ENCODE measurements at regions not wholly inside any gene's neighbourhood (a gene's known extent, or its start where the extent isn't known, plus 50 kb on each side); places are given as distances from the start of the nearest gene placed in this dataset.

- DNase-seq = no peak
Observed at GRCh38 chr6:155549928-155550327, 94.3 kb upstream of the NOX3 start.

GRCh38 chr6:155549028-155549798, 93.6 kb upstream of the NOX3 start:
- DNase-seq (no peak), ATAC-seq (ENCODE audit: insufficient read depth, low FRiP score) (no peak)
- no peak overlapping the region for H3K4me3 ChIP-seq
- H3K9ac ChIP-seq (ENCODE audit: insufficient read depth in 1 of 2, low read length in 2 of 2) = no peak overlapping the region
- no peak overlapping the region for H3K27ac ChIP-seq (ENCODE audit: low read depth in 1 of 2, low read length in 1 of 2)
- H3K27me3 ChIP-seq (ENCODE audit: control insufficient read depth in 3 of 3, insufficient read depth in 3 of 3, low read length in 2 of 3) = no peaks in the 10 kb centered on the region
- H3K4me1 ChIP-seq (ENCODE audit: control insufficient read depth in 5 of 5, insufficient read depth in 5 of 5, low read length in 5 of 5) = peaks cover 0 to 8% (median 3%) of the 10 kb centered on the region in 5 donors
- 91 to 92% methylated on average over 9 of the region's 9 CpGs for WGBS, 2 donors
- TF ChIP-seq CTCF (IDR thresholded peaks at IDR 0.05; ENCODE audit: control extremely low read depth, extremely low read depth) = no peak
- peaks cover 0 to 2% (median 0%) of the 10 kb centered on the region in 4 donors for H3K9me3 ChIP-seq (ENCODE audit: control insufficient read depth in 4 of 4, insufficient read depth in 3 of 4, low read length in 3 of 4)
- H3K36me3 ChIP-seq (ENCODE audit: control insufficient read depth in 4 of 4, insufficient read depth in 4 of 4, low read length in 4 of 4) = no peaks in the 10 kb centered on the region

More at GRCh38 chr6:155549928-155550327, 94.3 kb upstream of the NOX3 start:
- no peak for TF ChIP-seq CTCF (IDR thresholded peaks at IDR 0.05; ENCODE audit: control extremely low read depth, extremely low read depth)
- Histone ChIP-seq H3K4me3 (no peak overlapping the region), H3K4me1 (ENCODE audit: control insufficient read depth in 5 of 5, insufficient read depth in 5 of 5, low read length in 5 of 5) (peaks cover 0 to 3% (median under 1%) of the 10 kb centered on the region in 5 donors), H3K27ac (ENCODE audit: low read depth in 1 of 2, low read length in 1 of 2) (no peak overlapping the region), H3K9ac (ENCODE audit: insufficient read depth in 1 of 2, low read length in 2 of 2) (no peak overlapping the region), H3K36me3 (ENCODE audit: control insufficient read depth in 4 of 4, insufficient read depth in 4 of 4, low read length in 4 of 4) (no peaks in the 10 kb centered on the region), H3K27me3 (ENCODE audit: control insufficient read depth in 3 of 3, insufficient read depth in 3 of 3, low read length in 2 of 3) (no peaks in the 10 kb centered on the region), H3K9me3 (ENCODE audit: control insufficient read depth in 4 of 4, insufficient read depth in 3 of 4, low read length in 3 of 4) (peaks cover 0 to 2% (median 0%) of the 10 kb centered on the region in 4 donors)
- ATAC-seq (ENCODE audit: insufficient read depth, low FRiP score) = no peak
- WGBS, 2 donors = 69 to 90% methylated on average over 4 of the region's 4 CpGs

- Histone ChIP-seq H3K4me1 (ENCODE audit: control insufficient read depth in 5 of 5, insufficient read depth in 5 of 5, low read length in 5 of 5) (peaks cover 0 to 12% (median 8%) of the 10 kb centered on the region in 5 donors), H3K9ac (ENCODE audit: insufficient read depth in 1 of 2, low read length in 2 of 2) (no peak overlapping the region), H3K4me3 (no peak overlapping the region), H3K9me3 (ENCODE audit: control insufficient read depth in 4 of 4, insufficient read depth in 3 of 4, low read length in 3 of 4) (peaks cover 0 to 2% (median 0%) of the 10 kb centered on the region in 4 donors), H3K27me3 (ENCODE audit: control insufficient read depth in 3 of 3, insufficient read depth in 3 of 3, low read length in 2 of 3) (no peaks in the 10 kb centered on the region), H3K36me3 (ENCODE audit: control insufficient read depth in 4 of 4, insufficient read depth in 4 of 4, low read length in 4 of 4) (no peaks in the 10 kb centered on the region), H3K27ac (ENCODE audit: low read depth in 1 of 2, low read length in 1 of 2) (no peak overlapping the region)
- no peak for DNase-seq
- WGBS, 2 donors = 79 to 94% methylated on average over 4 of the region's 4 CpGs
- no peak for TF ChIP-seq CTCF (IDR thresholded peaks at IDR 0.05; ENCODE audit: control extremely low read depth, extremely low read depth)
- ATAC-seq (ENCODE audit: insufficient read depth, low FRiP score) = no peak
Observed at GRCh38 chr6:155548576-155548975, 92.9 kb upstream of the NOX3 start.
